HL-60 (cell line): ENCODE measurements at regions not wholly inside any gene's neighbourhood (a gene's known extent, or its start where the extent isn't known, plus 50 kb on each side); places are given as distances from the start of the nearest gene placed in this dataset.

Experiments
- DNase-seq, 2 experiments: peaks; one replicate each; pipeline ENCODE4 v3.0.0-alpha.2; 2010 to 2020; ENCODE audit warnings: low read depth in 1 of 2, low spot score in 1 of 2
- H3K27ac ChIP-seq: fragments of 250-450 bp; sonication (Bioruptor Pico); replicated peaks from 2 replicates; pipeline ENCODE4 v1.5.1; 2020; ENCODE audit warnings: mild to moderate bottlenecking, moderate library complexity
- H3K27me3 ChIP-seq: fragments of 250-450 bp; sonication (Bioruptor Pico); 2 replicates; pipeline ENCODE4 v1.5.1; 2021; ENCODE audit warnings: mild to moderate bottlenecking, moderate library complexity; ENCODE audit not compliant: insufficient read depth, poor library complexity, severe bottlenecking
- H3K4me3 ChIP-seq: replicated peaks from 2 replicates; pipeline ENCODE4 v1.5.1; 2011; ENCODE audit warnings: mild to moderate bottlenecking, control low read depth, low read length; ENCODE audit not compliant: insufficient read depth
- CTCF ChIP-seq: IDR thresholded peaks from one replicate; pipeline ENCODE4 v1.5.1; 2011; ENCODE audit warnings: low read length, control low read depth, inconsistent platforms; ENCODE audit not compliant: insufficient read depth
- GABPA ChIP-seq: IDR thresholded peaks from 2 replicates; pipeline ENCODE4 v1.6.1; 2012; ENCODE audit warnings: low read depth
- POLR2AphosphoS5 ChIP-seq: IDR thresholded peaks from 2 replicates; pipeline ENCODE4 v1.6.1; 2012; ENCODE audit warnings: low read depth
- REST ChIP-seq: IDR thresholded peaks from 2 replicates; pipeline ENCODE4 v1.6.1; 2012; ENCODE audit warnings: low read depth; ENCODE audit not compliant: insufficient replicate concordance
- SPI1 ChIP-seq: IDR thresholded peaks from 2 replicates; pipeline ENCODE4 v1.6.1; 2012; ENCODE audit warnings: low read depth, mild to moderate bottlenecking, borderline replicate concordance

DNA sequence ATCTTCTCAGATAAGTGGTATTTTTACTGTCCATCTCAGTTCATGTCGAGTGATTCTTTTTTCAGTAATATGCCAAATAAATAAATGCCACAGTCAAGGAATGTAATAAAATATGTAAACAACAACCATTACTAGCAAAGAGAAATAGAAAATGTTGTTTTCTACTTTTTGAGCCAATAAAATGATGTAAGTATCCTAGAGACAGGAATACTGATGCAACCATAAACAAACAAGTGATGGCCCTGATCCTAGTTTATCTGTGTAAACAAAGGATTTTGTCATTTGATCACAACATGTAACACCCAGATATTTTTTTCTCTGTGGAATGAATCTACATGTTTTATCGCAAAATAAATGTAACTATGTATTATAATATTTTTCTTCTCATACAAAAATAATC is 1852.8 kb downstream of the EFNA5 start:
- Histone ChIP-seq H3K27me3 (no peaks in the 10 kb centered on the region), H3K27ac (no peak overlapping the region), H3K4me3 (no peak overlapping the region)
- TF ChIP-seq SPI1: no peak
- TF ChIP-seq GABPA: no peak
- TF ChIP-seq REST: no peak
- no peak for TF ChIP-seq CTCF
- no peak for TF ChIP-seq POLR2AphosphoS5
- DNase-seq: no peak

DNA sequence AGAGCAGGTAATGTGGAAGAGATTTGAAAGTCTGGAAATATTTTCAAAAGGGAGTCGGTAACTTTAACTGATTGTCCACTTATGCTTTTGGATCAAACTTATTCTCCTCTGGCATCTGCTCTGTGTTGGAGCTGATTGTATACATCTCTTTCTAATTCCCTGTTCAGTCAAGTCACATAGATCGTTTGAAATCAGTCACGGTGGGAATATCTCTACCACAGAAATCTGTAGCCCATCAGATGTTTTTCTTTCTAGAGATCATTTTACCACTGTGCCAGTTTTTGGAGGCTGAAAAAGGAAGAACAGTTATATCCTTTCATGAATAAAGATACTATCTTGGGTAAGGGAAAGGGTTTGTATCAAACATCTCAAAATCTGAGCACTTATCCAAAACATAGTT is 1853.3 kb downstream of the EFNA5 start:
- no peak for TF ChIP-seq REST
- no peak for TF ChIP-seq CTCF
- H3K27ac ChIP-seq: no peak overlapping the region
- DNase-seq: no peak
- H3K27me3 ChIP-seq: no peaks in the 10 kb centered on the region
- H3K4me3 ChIP-seq: no peak overlapping the region

- no peak for DNase-seq
- Histone ChIP-seq H3K27ac (no peak overlapping the region), H3K4me3 (no peak overlapping the region), H3K27me3 (no peaks in the 10 kb centered on the region)
- TF ChIP-seq POLR2AphosphoS5: no peak
- TF ChIP-seq CTCF: no peak
- no peak for TF ChIP-seq GABPA
- TF ChIP-seq REST: no peak
- TF ChIP-seq SPI1: no peak
Observed at GRCh38 chr5:105816961-105817360, 1853.8 kb downstream of the EFNA5 start.
